Stimulated activated naive CD4-positive, alpha-beta T cell treated with Interleukin-2 at 50 U/mL for 16 hours (primary cell): ENCODE measurements at regions not wholly inside any gene's neighbourhood (a gene's known extent, or its start where the extent isn't known, plus 50 kb on each side); places are given as distances from the start of the nearest gene placed in this dataset.
"Not testable (repeated sequence)": the region's sequence is repeated elsewhere in the genome, so short reads cannot be mapped to it uniquely, and the experiment has no call there.

Experiments used
- DNase-seq: peaks from one replicate; lab custom pipeline; 2025; lab: John Stamatoyannopoulos, UW

DNA sequence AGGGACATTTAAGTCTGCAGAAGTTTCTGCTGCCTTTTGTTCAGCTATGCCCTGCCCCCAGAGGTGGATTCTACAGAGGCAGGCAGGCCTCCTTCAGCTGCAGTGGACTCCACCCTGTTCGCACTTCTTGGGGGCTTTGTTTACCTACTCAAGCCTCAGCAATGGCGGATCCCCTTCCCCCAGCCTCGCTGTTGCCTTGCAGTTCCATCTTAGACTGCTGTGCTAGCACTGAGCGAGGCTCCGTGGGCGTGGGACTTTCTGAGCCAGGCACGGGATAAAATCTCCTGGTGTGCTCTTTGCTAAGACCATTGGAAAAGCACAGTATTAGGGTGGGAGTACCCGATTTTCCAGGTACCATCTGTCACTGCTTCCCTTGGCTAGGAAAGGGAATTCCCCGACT, 1475.8 kb upstream of the ADGRL3 start:
- DNase-seq: not testable (repeated sequence)

DNA sequence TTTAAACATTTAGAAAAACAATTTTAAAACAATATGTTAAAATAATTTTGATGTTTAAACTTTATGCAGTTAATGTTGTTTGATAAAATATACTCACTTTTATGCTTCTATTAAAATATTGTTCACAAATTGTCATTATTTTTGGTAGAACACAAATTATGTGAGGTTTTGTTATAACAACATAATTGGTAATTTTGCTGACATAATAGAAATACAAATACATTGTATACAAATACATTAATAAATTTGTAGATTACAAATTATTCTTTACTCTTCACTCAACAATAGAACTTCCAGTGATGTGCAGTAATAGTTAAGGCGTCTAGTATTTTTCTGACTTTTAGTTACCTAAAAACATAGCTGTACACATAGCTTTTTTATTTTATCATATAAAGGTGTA, 1472.4 kb upstream of the ADGRL3 start:
- no peak for DNase-seq

DNA sequence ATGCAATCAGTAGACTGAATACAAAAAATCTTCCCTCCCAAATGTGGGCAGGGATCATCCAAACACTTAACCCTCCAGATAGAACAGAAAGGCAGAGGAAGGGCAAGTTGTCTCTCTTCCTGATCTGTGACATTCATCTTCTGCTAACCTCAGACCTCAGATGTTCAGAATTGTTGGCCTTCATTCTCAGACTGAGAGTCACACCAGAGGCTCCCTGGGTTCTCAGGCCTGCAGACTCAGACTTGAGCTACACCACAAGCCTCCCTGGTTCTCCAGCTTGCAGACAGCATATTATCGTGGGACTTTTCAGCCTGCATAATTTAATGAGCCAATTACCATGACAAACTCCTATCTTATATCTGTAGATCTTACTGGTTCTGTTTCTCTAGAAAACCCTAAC, 1471.6 kb upstream of the ADGRL3 start:
- DNase-seq: no peak

DNA sequence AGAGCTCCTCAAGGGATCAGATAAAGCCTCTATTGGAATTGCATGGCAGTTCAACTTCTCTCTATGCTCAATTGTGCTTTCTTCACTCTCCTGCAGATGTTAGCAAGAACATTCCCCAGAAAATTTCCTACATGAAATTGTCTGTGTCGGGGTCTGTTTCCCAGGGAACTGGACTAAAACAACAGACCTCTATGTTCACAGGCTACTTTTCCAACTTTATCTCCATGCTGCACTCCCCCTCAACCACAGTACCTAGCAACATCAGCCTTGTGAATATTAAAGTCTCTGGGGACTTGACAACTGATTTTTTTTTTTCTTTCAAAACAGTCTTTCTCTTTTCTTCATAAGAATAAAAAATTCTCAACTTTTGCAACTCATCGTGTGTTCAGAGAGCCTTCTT, 1470.8 kb upstream of the ADGRL3 start:
- DNase-seq: no peak

DNA sequence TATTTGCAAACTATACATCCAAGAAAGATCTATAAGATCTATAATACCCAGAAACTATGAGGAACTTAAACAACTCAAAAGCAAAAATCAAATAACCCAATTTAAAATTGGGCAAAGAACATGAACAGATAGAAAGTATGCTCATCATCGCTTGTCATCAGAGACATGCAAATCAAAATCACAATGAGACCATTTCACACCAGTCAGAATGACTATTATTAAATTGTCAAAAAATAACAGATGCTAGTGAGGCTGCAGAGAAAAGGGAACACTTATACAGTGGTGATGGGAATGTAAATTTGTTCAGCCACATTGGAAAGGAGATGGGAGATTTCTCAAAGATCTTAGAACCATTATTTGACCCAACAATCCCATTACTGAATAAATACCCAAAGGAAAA, 1451.7 kb upstream of the ADGRL3 start:
- DNase-seq: no peak

DNA sequence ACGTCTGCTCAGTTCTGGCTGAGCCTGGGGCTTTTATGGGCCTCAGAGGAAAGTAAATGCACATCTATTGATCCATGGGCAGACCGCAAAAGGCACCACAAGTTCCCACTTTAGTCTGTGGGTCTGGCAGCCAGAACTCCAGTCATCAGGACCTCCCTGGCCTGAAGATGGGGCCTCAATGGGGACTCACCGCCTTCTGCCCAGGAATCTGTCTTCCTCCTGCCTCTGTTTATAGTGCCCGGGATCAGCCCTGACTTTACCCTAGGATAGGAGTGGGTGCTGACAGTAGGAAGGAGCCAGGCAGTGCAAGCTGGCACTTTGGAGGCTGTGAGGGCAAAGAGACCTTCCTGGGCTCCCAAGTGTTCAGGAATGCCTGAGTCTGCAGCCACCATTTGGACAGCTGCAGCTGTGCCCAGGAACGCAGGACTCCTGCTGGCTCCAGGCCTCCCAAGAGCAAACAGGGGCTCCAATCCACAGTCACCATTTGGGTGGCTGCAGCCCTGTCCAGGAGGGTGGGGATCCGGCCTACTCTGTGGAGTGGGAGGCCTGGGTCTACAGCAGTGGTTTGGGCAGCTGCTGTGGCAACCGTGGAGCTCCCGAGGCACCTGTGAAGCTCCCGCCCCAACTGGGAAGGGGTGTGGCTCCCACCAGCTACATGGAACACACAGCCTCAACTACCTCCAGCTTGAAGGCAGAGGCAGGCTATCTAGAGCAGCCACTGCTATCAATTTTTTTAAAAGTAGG, 1440.9 kb upstream of the ADGRL3 start:
- no peak for DNase-seq

DNA sequence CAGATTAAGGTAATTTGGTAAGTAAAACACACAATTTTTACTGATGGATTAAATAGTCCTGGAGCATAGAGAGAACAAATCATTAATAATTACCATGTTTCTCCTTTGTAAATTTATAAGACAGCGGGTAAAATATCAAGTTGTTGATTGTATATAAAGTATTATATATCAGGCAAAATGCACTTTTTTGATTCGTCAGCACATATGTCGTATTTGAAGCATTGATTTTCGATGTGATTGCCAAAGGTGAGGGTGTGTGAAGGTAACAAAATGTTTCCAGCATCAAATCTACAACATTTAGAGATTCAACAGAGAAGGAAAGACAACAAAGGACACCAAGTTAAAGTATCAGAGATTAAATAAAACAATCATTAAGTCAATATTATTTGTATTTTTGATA, 1437.8 kb upstream of the ADGRL3 start:
- DNase-seq: no peak

DNA sequence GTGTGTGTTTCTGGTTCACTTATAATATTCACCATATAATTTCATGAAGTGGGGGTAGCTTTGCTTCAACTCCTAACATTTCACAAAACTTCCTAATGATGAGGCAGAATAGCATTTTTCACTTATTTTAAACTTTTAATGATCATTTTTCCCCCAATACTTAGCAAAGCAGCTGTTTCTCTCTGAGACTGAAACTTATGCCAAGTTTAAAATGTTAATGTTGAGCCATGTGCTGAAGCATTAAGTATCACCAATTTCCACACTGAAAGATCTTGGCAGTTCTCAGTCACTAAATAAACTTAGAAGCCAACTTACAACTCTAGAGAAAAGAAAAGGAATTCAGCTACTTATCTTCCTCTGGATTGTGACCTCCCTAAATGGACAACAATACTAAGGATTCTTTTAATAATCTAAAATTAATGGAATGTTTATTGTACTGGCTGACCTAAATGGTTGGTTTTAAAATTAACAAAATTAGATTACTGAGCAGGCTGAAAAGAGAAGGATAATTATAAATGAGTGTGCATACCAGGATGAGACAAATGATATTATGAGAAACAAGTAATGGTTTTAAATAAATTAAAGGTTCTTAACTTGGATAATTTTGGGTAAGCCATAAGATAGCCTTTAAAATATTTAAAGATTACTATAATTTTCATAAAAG, 1429.4 kb upstream of the ADGRL3 start:
- DNase-seq: no peak

DNA sequence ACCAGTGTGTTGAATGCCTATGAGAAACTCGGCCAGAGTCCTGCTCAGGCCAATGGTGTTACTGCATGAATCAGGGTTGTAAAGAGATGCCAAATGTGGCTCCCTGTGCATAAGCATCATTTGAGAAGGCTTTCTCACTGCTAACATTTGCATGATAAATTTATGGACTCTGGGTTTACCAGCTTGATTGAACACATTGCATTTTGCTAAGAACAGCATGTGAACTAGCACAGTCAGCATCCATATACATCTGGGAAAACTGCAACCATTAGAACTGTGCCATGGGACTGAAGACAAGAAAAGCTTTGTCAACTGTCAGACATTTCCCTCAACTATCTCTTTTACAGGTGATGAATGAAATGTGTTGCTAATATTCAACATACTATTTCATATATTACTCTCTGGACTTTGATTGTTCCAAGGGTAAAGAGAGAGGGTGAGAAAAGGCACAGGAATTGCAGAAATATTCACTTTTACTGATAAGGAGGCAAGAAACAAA, 1427.4 kb upstream of the ADGRL3 start:
- DNase-seq: no peak

DNA sequence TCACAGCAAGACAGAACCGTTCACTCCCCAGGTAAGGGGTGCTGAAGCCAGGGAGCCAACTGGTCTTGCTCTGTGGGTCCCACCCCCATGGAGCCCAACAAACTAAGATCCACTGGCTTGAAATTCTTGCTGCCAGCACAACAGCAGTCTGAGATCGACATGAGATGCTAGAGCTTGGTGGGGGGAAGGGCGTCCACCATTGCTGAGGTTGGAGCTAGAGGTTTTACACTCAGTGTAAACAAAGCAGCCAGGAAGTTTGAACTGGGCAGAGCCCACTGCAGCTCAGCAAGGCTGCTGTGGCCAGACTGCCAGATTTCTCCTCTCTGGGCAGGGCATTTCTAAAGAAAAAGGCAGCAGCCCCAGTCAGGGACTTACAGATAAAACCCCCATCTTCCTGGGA, 1419.9 kb upstream of the ADGRL3 start:
- DNase-seq: not testable (repeated sequence)

DNA sequence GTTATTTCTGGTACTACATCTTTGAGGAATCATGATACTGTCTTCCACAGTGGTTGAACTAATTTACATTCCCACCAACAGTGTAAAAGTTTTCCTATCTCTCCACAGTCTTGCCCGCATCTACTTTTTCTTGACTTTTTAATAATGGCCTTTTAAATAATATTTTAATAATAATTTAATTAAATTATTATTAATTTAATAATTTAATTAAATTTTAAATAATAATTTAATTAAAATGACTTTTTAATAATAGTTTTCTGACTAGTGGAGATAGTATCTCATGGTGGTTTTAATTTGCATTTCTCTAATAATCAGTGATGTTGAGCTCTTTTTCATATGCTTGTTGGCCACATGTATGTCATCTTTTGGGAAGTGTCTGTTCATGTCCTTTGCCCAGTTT, 1395.0 kb upstream of the ADGRL3 start:
- no peak for DNase-seq

DNA sequence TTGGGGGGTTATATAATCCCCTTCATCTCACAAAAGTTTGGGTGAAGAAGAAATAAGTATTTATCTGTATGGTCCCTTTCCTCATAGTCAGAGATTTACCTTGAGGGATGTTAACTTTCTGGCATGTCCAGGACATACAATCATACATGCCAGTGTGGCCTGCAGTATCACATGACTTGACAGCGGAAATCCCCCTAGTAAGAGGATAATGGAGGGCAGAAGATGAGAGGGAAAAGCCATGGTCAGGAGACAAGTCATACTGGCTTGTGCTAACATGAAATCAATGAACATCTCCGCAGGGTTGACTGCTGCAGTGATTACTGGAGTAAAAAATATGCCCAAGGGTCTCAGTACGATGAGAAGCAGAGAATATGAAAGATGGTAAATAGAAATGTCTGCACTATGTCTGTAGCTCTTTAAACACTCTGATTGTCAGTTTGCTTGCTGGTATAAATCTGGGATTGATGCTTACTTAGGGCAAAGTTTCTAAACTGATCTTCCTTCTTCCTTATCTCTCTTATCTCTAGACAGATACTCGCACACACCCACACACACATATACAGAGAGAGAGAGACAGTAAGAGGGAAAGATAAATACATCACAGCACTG, 1385.6 kb upstream of the ADGRL3 start:
- DNase-seq: no peak

DNA sequence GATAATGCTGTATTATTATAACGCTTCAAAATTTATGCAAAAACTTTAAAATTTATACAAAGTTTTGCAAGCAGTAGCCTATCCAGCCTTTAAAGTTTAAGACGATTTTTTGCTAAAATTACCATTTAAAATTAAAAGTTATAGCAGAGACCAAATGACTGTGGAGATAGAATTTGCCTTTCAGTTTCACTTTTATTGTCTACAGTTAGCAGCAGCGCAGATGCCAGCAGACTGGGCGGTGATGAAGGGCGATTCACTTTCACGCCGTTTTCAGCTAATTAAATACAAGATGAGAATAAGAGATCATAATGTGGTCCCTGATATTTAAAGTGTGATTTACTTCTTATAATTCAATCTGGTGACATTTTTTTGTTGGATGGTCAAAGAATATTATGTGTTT, 1381.5 kb upstream of the ADGRL3 start:
- DNase-seq: no peak

DNA sequence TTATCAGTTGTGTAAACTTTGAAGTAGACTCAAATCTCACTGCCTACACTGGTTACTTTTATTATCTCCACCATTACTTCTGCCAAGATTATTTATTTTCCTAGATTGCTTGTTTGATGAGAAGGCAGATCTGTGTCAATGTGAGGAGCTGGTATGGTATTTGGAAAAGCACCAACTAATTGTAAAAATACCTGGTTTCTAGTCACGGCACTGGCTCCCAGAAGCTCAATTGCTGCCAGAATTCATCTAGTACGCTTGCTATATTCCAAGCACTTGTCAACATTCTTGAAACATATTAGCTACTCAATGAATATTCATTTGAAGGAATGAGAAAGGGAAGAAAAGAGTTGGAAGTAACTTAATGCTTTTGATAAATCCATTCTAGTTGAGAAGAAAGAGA, 1376.8 kb upstream of the ADGRL3 start:
- no peak for DNase-seq

DNA sequence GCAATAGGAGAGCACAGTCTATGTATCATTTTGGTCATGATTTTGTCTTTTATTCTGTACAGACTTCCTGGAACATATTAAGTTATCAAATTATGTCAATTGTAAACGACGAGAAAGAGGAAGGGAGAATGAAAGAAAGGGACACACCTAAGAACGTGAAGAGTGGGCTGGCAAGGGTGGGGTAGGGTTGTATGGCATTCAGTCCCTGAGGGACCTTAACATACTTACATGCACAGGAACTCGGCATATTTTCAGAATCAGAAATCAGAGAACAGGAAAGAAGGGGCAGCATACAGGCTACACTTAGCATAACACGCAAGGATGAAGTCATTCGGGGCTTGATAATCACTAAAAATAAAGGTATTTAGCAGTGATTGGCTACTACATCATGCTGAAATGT, 1375.0 kb upstream of the ADGRL3 start:
- no peak for DNase-seq

DNA sequence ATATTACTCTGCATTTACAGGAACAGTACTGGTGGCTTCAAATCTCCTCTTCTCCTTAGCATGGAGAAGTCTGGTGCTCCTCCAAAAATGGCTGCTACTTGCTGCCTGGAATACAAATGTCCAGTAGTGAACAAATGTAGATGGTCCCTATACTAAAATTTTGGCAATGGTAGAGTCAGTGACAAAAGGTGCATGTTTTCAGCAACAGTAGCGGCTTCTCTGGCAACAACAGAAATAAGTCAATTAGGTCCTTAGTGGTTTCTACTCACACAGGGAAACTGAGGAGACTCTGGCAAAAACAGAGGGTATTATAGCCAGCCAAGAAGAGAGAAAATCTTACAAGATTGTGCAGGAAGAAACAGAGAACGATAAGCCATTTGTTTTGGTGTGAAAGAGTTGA, 1368.4 kb upstream of the ADGRL3 start:
- no peak for DNase-seq

DNA sequence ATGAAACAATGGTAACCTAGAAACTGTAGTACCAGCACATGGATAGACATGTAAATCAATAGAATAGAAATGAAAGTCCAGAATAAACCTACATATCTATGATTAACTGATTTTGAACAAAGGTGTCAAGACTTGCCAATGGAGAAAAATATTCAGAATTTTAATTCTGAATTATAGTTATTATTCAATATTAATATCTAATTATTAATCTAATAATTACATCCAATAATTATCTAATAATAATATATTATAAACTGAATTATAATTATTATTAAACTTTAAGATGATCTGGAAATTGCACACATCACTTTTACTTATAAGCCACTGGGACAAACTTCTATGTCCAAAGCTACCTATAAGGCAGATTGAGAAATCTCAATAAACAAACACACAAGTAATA, 1365.2 kb upstream of the ADGRL3 start:
- no peak for DNase-seq

DNA sequence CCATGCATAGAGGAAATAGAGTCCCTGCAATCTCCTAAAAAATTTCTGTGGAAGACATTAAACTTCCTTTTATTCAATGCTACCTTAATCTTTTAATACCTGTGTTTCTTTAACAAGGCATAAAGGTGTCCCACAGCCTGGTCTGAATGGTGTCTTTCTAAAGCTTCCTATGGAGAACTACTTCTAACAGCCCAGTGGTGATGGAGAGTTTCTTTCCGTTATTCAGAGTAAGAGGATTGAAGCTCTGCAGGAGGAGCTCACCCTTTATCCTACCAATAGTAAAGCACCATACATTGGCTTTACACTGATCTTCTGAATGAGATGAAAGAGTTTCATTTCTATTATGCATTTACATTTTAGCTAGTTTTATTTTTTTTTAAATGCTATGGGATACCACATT, 1362.4 kb upstream of the ADGRL3 start:
- DNase-seq: no peak

DNA sequence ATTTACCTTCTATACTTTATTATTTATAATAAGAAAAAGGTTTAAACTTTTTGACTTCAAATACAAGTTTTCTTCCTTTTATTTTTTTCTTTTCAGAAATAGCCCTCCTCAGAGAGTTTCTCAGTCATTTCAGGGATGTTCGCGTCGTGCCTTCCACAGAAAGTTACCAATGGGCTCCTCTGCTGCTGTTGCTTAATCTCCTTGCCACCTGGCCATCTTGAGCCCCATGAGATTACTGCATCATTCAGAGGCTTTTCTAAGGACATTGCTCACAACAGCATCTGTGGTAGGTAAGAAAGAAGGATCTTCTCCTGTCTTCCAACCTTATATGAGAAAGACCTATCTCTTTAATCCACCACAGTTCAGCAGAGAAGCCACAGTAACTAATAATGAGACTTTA, 1361.9 kb upstream of the ADGRL3 start:
- no peak for DNase-seq

DNA sequence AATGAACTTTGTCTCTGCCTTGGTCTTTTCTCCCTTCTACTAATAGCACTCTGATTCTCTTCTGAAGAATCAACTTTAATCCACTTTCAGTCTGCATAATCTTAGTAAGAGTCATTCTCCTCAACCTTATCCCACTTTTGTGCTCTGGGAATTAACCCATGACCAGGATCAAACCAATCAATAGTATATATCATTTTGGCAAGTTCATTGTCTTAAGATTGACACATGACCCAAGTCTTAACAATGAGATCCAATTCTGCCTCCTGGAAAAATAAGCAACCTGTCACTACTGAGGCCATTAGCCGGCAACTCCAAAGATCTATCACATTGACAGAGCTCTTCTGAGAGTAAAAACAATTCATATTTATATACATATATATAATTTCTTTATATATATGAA, 1358.4 kb upstream of the ADGRL3 start:
- no peak for DNase-seq

DNA sequence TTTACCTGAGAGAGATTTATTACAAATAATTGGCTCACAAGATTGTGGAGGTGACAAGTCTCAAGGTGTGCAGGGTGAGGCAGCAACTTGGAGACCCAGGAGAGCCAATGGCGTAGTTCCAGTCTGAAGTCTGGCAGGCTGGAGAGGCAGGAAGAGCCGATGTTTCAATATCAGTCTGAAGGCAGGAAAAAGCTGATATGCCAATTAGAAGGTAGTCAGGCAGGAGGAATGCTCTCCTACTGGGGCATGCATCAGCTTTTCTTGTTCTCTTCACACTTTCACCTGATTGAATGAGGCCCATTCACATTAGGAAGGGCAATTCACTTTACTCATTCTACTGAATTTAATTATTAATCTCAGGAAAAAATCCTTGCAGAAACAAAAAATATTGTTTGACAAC, 1351.7 kb upstream of the ADGRL3 start:
- no peak for DNase-seq

DNA sequence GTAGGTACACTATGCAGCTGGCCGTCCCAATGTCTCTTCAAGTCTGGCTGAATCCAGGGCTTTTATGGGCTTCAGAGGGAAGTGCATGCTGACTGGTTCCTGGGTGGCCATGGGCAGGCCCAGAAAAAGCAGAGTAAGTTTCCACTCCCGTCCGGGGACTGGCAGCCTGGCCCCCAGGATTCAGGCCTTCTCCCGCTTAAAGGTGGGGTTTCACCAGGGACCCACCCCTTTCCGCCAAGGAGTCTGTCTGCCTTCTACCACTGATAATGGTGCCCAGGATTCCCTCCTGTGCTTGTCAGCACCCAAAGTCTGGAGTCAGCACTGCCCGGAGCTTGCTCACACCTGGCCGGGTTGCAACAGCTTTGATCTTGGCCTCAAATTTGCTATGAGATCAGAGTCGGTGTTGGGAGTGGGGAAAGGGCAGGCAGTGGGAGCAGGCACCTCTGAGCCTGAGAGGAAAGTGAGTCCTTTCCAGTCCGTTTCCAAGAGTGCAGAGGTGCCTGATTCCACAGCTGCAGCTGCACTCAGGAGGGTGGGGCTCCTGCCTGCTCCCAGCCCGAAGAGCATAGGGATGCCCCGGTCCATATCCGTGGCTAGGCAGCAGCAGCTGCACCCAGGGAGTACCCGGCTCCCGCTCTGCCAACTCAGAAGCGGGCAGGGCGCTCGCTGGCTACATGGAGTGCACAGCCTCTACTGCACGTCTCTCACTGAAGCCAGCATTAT, 1344.3 kb upstream of the ADGRL3 start:
- DNase-seq: no peak

DNA sequence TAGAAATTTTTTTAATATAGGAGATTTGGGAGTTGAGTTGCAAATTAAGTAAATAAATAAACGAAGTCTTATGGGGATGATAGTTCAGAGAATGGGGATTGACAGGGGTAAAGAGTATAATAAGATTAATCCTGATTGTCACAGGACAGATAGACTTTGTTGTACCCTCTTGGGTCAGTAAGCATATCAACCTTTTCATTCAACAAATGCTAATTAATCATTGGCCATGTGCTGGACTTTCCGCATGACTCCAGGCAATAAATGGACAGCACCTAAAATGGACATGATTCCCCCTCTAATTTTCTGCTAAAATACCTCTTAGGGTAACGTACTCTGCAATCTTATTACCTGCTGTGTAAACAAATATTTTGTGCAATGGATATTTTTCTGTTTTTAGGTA, 1331.1 kb upstream of the ADGRL3 start:
- DNase-seq: no peak
